Right forelimb (tissue), 1 donor: ENCODE measurements at regions not wholly inside any gene's neighbourhood (a gene's known extent, or its start where the extent isn't known, plus 50 kb on each side); places are given as distances from the start of the nearest gene placed in this dataset.

Source experiments
- DNase-seq: peaks from one replicate; pipeline ENCODE4 v3.0.0-alpha.2; 2018

DNA sequence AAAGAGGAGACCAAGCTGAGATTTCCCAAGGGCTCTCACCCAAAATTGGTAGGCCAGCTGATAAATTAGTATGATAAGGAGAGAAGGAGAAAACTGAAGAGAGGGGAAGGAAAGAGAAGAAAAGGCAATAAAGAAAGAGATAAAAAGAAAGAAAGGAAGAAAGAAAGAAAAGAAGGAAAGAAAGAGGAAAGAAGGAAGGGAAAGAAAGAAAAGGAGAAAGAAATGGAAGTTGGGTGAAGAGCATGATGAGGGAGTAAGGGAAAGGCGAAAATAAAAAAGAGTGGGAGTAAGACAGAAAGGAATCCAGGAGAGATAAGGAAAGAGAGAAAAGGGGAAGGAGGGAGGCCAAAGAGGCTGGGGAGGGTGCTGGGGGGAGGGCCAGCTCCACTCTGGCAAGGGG, 95.4 kb downstream of the MRM1 start:
- no peak for DNase-seq

- no peak for DNase-seq
These were observed 96.6 kb downstream of the MRM1 start for GRCh38 chr17:36697903-36698530.

DNA sequence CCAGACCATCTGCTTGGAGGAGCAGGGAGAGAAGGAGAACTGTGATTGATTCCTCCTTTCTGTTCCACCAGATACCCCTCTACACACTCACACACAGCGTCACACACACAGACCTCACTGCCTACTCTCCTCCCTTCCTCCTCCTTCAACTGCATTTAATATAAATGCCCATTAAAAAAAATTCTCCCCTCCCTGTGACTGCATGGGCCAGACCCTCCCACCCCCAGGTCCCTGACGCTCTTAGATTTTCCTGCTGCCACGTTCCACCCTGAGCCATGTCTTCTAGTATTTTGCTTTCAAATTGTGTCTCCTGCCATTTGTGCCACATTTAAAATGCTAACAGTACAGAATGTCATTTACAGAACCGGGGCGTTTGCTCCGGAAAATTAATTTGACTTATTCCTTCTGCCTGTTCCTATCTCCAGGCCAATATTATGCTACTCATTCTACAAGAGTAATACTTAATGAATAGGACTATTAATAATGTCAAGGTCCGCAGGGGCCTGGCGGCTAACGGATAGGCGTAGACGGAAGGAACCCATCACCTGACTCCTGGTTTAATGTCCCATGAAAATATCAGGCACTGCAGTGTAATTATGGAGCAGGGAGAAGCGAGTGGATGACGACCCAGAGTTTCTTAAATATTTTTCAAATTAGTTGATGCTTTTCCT, 100.2 kb downstream of the MRM1 start:
- DNase-seq: no peak

DNA sequence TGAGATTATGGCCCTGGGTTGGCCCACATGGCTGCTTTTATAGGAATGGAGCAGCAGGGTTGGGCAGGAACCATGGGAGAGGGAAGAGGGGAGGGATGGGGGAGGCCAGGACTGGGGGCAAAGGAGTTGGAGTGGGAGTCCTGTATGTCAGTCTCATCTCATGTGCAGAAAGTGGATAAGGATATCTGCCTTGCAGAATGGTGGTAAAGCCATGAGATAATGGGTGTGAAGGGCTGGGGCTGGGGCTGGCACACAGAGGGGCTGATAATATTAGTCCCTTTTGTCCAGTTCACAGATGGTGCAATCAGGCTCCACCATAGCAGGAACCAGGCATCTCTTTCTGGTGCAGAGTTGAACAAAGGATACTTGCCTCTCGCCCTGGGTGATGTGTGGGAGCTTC, 101.3 kb downstream of the MRM1 start:
- DNase-seq: no peak

DNA sequence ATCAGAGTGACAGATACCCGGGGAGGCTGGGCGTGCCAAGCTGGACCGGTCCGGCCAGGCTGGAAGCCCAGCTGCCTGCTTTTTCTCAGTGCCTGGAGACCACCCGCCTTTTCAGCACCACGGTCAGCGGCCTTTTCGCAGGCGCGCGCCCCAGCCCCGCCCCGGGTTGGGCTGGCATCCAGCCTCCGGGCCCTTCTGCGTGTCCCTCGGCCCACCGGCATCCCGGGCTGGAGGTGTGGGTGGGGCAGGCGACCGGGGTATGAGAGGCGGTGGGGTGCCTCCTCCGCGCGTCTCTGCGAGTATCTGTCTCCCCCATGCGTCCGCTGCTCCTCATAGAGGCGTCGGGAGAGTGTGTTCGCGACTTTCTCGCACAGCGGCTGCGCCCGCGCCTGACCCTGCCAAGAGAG, 102.5 kb downstream of the MRM1 start:
- DNase-seq: peak; percentile 80

- DNase-seq: no peak
These were observed 104.0 kb downstream of the MRM1 start for GRCh38 chr17:36705283-36705795.

DNA sequence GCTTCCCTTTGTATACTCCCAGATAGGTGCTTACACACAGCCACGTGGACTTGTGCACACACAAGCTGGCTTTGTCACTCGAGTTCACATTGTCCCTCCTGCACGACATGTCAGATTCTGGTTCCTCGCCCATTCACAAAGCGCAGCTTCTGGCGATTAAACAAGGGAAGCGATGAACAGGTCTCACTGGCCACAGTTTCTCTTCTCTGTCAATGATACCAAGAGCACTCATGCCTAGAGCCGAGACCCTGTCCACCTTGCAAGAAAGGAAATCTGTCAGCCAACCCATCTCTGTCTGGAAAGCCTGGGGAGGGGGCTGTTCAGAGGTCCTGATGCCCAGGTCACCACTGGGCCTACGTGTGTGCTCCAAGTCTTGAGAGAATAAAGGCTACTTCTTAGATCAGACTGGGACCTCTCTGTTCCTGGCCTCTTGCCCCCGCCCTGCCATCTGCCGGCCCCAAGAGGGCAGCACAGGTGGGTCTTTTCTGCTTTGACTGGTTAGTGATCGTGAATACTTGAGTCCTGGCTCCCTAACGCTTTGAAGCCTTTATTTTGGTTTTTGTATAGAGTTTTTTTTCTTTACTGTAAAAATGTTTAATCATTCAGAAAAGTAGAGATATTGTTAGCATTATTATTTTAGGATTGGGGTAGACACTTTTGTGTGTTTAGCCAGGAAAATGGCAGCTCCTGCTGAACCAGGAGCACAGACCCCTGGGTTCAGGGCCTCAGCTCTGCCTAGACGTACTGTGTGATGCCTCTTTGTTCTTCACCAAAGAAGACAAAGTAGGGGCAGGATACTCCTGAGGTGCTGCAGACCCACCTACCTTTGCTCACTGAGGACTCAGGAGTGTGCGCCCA, 104.7 kb downstream of the MRM1 start:
- DNase-seq: no peak

DNA sequence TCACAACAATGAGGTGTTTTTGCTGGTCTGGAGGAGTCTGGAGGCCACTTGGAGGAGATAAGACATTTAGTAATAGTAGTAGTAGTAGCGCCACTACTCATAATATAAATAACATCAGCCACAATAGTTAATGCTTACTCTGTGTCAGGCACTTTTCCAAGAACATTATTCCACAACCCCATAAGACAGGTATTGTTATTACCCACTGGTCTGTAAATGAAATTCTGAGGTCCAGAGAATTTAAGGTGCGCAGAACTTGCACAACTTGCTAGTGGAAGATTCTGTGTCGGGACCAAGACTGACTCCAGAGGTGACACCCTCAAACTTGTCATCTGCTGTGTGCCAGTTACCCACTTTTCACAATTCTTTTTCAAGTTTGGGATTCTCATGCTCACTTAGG, 106.5 kb downstream of the MRM1 start:
- no peak for DNase-seq

- no peak for DNase-seq
These were observed 113.4 kb downstream of the MRM1 start for GRCh38 chr17:36714789-36715188.

GRCh38 chr17:36715951-36716350, 114.6 kb downstream of the MRM1 start:
- no peak for DNase-seq

DNA sequence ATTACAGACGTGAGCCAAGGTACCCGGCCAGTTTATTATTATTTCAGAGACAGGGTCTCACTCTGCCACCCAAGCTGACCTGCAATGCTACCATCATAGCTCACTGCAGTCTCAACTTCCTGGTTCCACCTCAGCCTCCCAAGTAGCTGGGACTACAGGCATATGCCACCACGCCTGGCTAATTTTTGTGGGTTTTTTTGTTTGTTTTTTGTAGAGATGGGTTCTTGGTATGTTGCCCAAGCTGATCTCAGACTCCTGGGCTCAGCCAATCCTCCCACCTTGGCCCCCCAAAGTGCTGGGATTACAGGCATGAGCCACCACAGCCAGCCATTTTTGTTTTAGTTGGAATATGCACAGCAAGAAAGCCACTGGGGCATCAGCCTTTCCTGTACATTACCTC, 115.7 kb downstream of the MRM1 start:
- no peak for DNase-seq

- DNase-seq: no peak
These were observed 118.7 kb downstream of the MRM1 start for GRCh38 chr17:36720131-36720530.

DNA sequence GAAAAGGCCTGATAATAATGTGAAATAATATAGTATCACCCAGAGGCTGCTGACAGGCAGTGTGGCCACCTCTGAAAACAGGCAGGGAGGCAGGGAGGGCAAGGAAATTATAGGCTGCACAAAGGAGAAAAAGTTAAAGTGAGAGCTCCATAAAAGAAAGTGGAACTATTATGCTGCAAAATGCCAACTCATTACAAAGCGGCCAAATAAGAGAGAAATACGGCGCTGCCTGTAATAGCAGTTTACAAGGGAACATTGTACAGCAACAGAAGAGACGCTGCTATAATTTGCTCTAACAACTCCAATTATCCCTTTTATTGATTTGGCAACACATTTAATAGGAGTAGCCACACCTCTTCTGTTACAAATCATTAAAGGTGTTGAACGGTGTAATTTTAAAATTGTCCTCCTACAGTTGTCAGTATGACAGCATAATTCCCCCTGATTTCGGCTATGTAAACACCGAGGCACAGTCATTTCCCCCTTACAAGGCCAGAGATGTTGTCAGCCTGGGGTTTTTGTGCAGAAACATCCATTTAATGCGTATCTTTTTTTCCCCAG, 120.3 kb downstream of the MRM1 start:
- no peak for DNase-seq

- peak; percentile 73 for DNase-seq
These were observed 120.9 kb downstream of the MRM1 start for GRCh38 chr17:36722121-36722902.

DNA sequence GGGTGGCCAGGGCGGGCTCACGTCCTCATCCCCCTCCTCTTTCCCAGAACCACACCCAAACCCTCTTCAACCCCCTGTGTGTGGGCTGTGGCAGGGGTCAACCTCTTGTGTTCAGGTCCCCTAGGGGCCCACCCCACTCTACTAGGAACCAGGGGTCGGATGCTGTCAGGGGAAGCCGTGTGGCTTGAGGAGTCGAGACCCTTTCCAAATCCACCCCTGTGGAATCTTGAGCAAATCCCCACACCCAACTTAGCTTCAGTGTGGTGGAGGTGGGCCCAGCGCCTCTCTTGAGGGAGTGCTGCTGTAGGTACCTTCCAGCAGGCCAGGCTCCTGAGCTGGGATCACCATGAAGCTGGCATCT, 121.5 kb downstream of the MRM1 start:
- DNase-seq: no peak

DNA sequence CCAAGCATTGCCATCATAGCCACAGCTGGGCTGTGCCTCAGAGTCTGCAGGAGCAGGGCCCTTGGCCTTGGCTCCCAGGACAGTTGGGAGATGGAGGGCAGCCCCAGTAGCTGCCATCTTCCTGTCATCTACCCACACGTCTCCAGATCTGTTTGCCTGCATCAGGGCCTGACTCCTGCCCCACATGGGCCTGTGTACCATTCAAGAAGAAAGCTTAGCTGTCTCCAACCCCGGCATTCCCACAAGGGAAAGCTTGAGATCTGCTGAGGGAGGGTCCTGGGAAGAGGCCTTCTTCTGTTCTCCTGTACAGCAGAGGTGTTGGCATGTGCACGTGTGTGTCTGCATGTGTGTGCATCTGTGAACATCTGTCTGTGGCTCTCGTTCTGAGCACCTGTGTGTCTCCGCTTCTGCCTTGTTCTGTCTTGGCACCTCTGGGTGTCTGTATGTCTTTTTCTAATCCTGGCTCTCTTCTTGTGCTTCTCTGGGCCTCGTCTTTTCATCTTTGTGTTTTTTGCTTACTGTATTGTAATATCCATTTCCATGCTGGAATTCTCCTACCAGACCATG, 122.2 kb downstream of the MRM1 start:
- DNase-seq: no peak

DNA sequence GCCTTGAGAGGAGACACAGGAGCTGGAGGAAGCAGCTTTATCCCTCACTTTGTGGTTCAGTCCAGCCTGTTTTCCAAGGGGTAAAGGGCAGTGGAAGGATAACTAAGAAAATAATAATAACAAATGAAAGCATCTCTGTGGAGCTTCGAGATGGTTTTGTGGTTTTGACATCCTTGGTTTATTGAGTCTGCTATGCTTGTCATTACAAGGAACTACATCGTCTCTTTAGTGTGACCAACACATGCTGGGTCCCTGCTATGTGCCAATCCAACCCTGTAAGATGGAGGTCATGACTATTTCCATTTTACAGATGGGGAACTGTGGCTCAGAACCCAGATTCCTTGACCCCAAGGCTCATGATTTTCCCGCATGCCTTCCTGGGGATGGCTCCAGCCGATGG, 124.8 kb downstream of the MRM1 start:
- DNase-seq: no peak

- DNase-seq: no peak
These were observed 125.7 kb downstream of the MRM1 start for GRCh38 chr17:36727052-36727451.

DNA sequence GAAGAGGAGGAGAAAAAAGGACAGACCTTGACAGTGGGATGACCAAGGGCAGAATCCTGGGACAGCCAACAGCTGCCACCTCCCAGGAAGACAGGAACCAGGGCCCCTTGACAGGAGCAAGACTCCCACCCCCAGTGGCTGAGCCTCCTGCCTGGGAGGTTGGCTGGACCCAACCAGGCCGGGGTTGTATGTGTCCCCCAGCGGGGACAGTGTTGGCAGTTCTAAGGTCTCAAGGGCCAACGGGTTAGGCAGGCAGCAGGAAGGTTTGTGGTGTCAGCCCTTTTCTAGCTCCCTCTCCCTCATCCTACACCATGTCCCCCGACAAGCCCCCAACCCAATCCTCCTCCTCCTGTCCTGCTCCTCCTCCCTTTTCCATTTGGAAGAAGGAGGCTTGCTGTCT, 126.2 kb downstream of the MRM1 start:
- no peak for DNase-seq

DNA sequence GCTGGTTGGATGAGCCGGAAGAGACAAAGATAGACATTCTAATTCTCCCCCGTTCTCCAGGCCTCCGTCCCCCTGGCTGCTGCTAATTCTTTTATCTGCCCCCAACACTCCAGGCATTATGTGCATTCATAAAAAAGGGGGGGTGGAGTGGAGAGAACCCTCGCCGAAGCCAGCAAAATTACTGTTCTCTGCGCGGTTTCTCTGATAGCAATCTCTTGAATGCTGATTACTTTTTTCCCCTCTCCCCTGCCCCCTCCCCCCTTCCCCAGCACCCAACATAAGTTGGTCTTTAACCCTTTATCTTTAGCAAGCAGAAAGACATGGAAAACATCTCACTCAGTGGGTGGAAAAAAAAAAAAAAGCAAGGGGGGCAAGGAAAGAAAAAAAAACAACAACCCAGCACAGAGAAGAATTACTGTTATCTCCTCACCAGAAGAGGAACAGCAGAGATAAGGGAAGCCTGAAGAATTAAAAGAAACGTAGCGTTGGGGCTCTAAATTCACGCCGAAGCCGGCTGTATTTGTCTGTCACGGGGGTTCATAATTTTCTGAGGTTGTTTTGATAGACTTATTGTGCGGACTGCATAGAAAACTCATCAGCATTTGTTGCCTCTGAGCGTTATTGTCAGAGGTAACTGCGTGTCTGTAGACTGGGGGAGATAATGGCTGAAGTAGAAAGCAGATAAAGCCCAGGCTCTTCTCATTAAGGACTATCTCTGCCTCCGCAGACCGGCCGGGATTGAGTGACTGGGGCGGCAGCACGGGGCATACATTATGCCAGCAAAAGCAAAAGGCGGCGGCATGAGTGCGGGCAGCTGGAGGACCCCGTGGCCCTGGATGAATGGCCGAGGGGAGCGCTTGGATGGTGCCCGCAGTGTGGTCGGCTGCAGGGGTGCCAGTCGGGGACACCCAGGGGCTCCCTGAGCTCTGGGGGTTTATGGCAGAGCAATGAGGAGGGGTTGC, 126.9 kb downstream of the MRM1 start:
- no peak for DNase-seq
